GM12878 (cell line): ENCODE measurements at regions not wholly inside any gene's neighbourhood (a gene's known extent, or its start where the extent isn't known, plus 50 kb on each side); places are given as distances from the start of the nearest gene placed in this dataset.

ENCODE experiments used
- ATF7 ChIP-seq: fragments of 450-650 bp; IDR thresholded peaks from 2 replicates; pipeline ENCODE4 v1.6.1; 2016; ENCODE audit warnings: low read depth, mild to moderate bottlenecking
- EP300 ChIP-seq, 2 experiments: fragments of 150-350 bp in 1 of 2; IDR thresholded peaks; 2 replicates each; pipeline ENCODE4 v1.6.1; 2011 to 2012; ENCODE audit warnings: low read depth in 2 of 2, low read length in 2 of 2, borderline replicate concordance in 1 of 2, improper control_type of control experiment in 1 of 2, inconsistent platforms in 1 of 2; ENCODE audit not compliant: control insufficient read depth in 1 of 2
- NRF1 ChIP-seq: conservative IDR thresholded peaks from 2 replicates; pipeline ENCODE4 v1.6.1; 2011; ENCODE audit warnings: mild to moderate bottlenecking, low read depth, low read length, improper control_type of control experiment
- POLR2A ChIP-seq: IDR thresholded peaks from 2 replicates; pipeline ENCODE4 v1.6.1; 2011; ENCODE audit warnings: low read depth, mild to moderate bottlenecking, low read length
- POLR2AphosphoS5 ChIP-seq: IDR thresholded peaks from 2 replicates; pipeline ENCODE4 v1.6.1; 2011; ENCODE audit warnings: mild to moderate bottlenecking, low read length, inconsistent platforms
- POU2F2 ChIP-seq: IDR thresholded peaks from 3 replicates; pipeline ENCODE4 v1.6.1; 2011; ENCODE audit warnings: low read depth, mild to moderate bottlenecking, low read length, borderline replicate concordance
- RBBP5 ChIP-seq: fragments of 200-600 bp; sonication (generic); conservative IDR thresholded peaks from 2 replicates; pipeline ENCODE4 v1.6.1; 2016
- RFX5 ChIP-seq: IDR thresholded peaks from 2 replicates; pipeline ENCODE4 v1.6.1; 2011; ENCODE audit warnings: low read depth, low read length, improper control_type of control experiment
- ZNF274 ChIP-seq: IDR thresholded peaks from one replicate; pipeline ENCODE4 v1.8.0; 2011; ENCODE audit not compliant: insufficient read length, insufficient read depth
- TF ChIP-seq, protein P1 (sequence below), 3 experiments: IDR thresholded peaks in 2 of 3; conservative IDR thresholded peaks in 1 of 3; 2 replicates each; pipeline ENCODE4 v1.5.1; 2011; ENCODE audit warnings: low read depth in 3 of 3, low read length in 3 of 3, mild to moderate bottlenecking in 3 of 3, control low read depth in 2 of 3, moderate library complexity in 2 of 3, inconsistent platforms in 1 of 3, mixed read lengths in 1 of 3; ENCODE audit not compliant: control insufficient read depth in 2 of 3, insufficient read depth in 1 of 3; ENCODE audit errors: extremely low read depth in 1 of 3
- TF ChIP-seq, protein P2 (sequence below): IDR thresholded peaks from 2 replicates; pipeline ENCODE4 v1.6.1; 2012; ENCODE audit warnings: low read length, inconsistent platforms

DNA sequence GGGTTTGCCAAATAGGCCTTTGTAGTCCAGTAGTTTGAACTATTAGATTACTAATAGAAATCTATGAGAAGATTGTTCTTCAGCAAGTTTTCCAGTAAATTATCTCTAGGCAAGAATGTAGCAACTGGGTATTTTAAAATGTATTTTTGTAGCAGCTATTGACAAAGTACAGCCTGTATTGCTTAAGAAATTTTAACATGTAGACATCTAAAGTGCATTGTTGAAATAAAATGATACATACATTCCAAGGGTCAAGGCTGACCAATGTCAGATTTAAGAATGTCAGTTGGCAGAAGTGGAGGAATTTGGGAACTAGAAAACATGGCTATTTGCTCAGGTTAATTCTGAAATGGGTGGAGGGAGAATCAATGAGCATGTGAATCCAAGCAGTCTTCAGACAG, 57.5 kb upstream of the ZSWIM6 start:
- TF ChIP-seq, protein P1, sequence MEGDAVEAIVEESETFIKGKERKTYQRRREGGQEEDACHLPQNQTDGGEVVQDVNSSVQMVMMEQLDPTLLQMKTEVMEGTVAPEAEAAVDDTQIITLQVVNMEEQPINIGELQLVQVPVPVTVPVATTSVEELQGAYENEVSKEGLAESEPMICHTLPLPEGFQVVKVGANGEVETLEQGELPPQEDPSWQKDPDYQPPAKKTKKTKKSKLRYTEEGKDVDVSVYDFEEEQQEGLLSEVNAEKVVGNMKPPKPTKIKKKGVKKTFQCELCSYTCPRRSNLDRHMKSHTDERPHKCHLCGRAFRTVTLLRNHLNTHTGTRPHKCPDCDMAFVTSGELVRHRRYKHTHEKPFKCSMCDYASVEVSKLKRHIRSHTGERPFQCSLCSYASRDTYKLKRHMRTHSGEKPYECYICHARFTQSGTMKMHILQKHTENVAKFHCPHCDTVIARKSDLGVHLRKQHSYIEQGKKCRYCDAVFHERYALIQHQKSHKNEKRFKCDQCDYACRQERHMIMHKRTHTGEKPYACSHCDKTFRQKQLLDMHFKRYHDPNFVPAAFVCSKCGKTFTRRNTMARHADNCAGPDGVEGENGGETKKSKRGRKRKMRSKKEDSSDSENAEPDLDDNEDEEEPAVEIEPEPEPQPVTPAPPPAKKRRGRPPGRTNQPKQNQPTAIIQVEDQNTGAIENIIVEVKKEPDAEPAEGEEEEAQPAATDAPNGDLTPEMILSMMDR (IDR thresholded peaks at IDR 0.05 in 2 of 3, conservative IDR thresholded peaks at IDR 0.05 in 1 of 3; ENCODE audit: control insufficient read depth in 2 of 3, extremely low read depth in 1 of 3, insufficient read depth in 1 of 3, low read depth in 3 of 3, low read length in 3 of 3), result no peak
- TF ChIP-seq POLR2AphosphoS5, result no peak
- TF ChIP-seq ZNF274, result no peak
- TF ChIP-seq RFX5, result no peak
- no peak for TF ChIP-seq RBBP5
- TF ChIP-seq, protein P2, sequence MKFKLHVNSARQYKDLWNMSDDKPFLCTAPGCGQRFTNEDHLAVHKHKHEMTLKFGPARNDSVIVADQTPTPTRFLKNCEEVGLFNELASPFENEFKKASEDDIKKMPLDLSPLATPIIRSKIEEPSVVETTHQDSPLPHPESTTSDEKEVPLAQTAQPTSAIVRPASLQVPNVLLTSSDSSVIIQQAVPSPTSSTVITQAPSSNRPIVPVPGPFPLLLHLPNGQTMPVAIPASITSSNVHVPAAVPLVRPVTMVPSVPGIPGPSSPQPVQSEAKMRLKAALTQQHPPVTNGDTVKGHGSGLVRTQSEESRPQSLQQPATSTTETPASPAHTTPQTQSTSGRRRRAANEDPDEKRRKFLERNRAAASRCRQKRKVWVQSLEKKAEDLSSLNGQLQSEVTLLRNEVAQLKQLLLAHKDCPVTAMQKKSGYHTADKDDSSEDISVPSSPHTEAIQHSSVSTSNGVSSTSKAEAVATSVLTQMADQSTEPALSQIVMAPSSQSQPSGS, result no peak
- TF ChIP-seq ATF7, result no peak
- TF ChIP-seq EP300 (IDR thresholded peaks at IDR 0.05; ENCODE audit: borderline replicate concordance in 1 of 2, control insufficient read depth in 1 of 2, low read depth in 2 of 2, low read length in 2 of 2), result no peak
- no peak for TF ChIP-seq POU2F2
- no peak for TF ChIP-seq POLR2A
- no peak for TF ChIP-seq NRF1
